Upper lobe of left lung (tissue), 4 donors: ENCODE measurements at regions not wholly inside any gene's neighbourhood (a gene's known extent, or its start where the extent isn't known, plus 50 kb on each side); places are given as distances from the start of the nearest gene placed in this dataset.

ENCODE experiments used
- POLR2AphosphoS5 ChIP-seq, 2 donors: sonication (generic); formaldehyde crosslinking; IDR thresholded peaks; one replicate each; pipeline ENCODE4 v1.5.1; 2017; ENCODE audit warnings: antibody characterized with exemption in 2 of 2
- TF ChIP-seq, protein P1 (sequence below), 6 experiments: fragments of 450-650 bp in 4 of 6; fragments of 200-600 bp in 2 of 6; sonication (generic) in 2 of 6; IDR thresholded peaks; one replicate each; pipeline ENCODE4 v1.5.1; 2016 to 2019; ENCODE audit warnings: antibody characterized with exemption in 6 of 6

- TF ChIP-seq POLR2AphosphoS5 (IDR thresholded peaks at IDR 0.05): no peak
- TF ChIP-seq, protein P1, sequence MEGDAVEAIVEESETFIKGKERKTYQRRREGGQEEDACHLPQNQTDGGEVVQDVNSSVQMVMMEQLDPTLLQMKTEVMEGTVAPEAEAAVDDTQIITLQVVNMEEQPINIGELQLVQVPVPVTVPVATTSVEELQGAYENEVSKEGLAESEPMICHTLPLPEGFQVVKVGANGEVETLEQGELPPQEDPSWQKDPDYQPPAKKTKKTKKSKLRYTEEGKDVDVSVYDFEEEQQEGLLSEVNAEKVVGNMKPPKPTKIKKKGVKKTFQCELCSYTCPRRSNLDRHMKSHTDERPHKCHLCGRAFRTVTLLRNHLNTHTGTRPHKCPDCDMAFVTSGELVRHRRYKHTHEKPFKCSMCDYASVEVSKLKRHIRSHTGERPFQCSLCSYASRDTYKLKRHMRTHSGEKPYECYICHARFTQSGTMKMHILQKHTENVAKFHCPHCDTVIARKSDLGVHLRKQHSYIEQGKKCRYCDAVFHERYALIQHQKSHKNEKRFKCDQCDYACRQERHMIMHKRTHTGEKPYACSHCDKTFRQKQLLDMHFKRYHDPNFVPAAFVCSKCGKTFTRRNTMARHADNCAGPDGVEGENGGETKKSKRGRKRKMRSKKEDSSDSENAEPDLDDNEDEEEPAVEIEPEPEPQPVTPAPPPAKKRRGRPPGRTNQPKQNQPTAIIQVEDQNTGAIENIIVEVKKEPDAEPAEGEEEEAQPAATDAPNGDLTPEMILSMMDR (IDR thresholded peaks at IDR 0.05): no peak
Measured at GRCh38 chr11:70655816-70656215, 257.5 kb downstream of the CTTN start.
